Body of pancreas (tissue), 4 donors: ENCODE measurements at regions not wholly inside any gene's neighbourhood (a gene's known extent, or its start where the extent isn't known, plus 50 kb on each side); places are given as distances from the start of the nearest gene placed in this dataset.
A peak's percentile ranks its signal among the peaks of the same experiment; 100 is the strongest.

Experiments
- ATAC-seq: fragments of 150-250 bp; one replicate; pipeline ENCODE4 v1.9.1; 2016
- DNase-seq, 4 donors: peaks; one replicate each; pipeline ENCODE4 v3.0.0-alpha.2; 2019
- H3K27ac ChIP-seq, 4 donors: fragments of 200-600 bp; sonication (generic); 1 replicate in 3 of 4; 2 replicates in 1 of 4; pipeline versions ENCODE4 v1.5.1 to v1.6.1; 2016 to 2019; ENCODE audit warnings: mild to moderate bottlenecking in 1 of 4, mixed read lengths in 1 of 4, moderate library complexity in 1 of 4
- H3K27me3 ChIP-seq, 2 donors: fragments of 200-600 bp; sonication (generic); one replicate each; pipeline ENCODE4 v1.6.0; 2016; ENCODE audit warnings: mild to moderate bottlenecking in 1 of 2
- H3K36me3 ChIP-seq, 2 donors: fragments of 200-600 bp; sonication (generic); replicated peaks in 1 of 2; 2 replicates each; pipeline ENCODE4 v1.5.1; 2016; ENCODE audit warnings: low read depth in 2 of 2; ENCODE audit not compliant: insufficient read depth in 1 of 2
- H3K4me1 ChIP-seq: fragments of 200-600 bp; sonication (generic); one replicate; pipeline ENCODE4 v1.6.0; 2016
- H3K4me3 ChIP-seq, 2 donors: fragments of 200-600 bp; sonication (generic); 1 replicate in 1 of 2; 2 replicates in 1 of 2; pipeline ENCODE4 v1.5.1; 2016 to 2019
- H3K9me3 ChIP-seq, 3 donors: fragments of 200-600 bp; sonication (generic); 1 replicate in 2 of 3; 2 replicates in 1 of 3; pipeline ENCODE4 v1.5.1; 2016
- POLR2A ChIP-seq, 3 donors: fragments of 450-650 bp; IDR thresholded peaks; one replicate each; pipeline ENCODE4 v1.6.1; 2016; ENCODE audit warnings: antibody characterized with exemption in 3 of 3, mild to moderate bottlenecking in 2 of 3
- WGBS, 2 donors: methylation state at CpG; one replicate each; pipeline ENCODE4 v1.1.5; 2017; 5-methylcytosine and 5-hydroxymethylcytosine counted together
- intact Hi-C: fragments of 100-400 bp; cut with DNase I; formaldehyde crosslinking; loops from one replicate; pipeline ENCODE4 v1.15.1; 2023
- TF ChIP-seq, protein P1 (sequence below), 7 experiments: fragments of 450-650 bp in 4 of 7; fragments of 200-600 bp in 3 of 7; sonication (generic) in 3 of 7; IDR thresholded peaks; one replicate each; pipeline ENCODE4 v1.5.1; 2016 to 2019; ENCODE audit warnings: antibody characterized with exemption in 7 of 7

GRCh38 chr9:115657695-115658094 lies 495.9 kb upstream of the PAPPA start:
- H3K4me3 ChIP-seq: no peak overlapping the region
- DNase-seq: no peak
- no peak for ATAC-seq
- H3K9me3 ChIP-seq: no peaks in the 10 kb centered on the region
- no peaks in the 10 kb centered on the region for H3K4me1 ChIP-seq
- 51 to 64% methylated on average over 2 of the region's 2 CpGs for WGBS, 2 donors
- H3K27me3 ChIP-seq: no peaks in the 10 kb centered on the region
- intact Hi-C loops: no loop called here
- TF ChIP-seq, protein P1, sequence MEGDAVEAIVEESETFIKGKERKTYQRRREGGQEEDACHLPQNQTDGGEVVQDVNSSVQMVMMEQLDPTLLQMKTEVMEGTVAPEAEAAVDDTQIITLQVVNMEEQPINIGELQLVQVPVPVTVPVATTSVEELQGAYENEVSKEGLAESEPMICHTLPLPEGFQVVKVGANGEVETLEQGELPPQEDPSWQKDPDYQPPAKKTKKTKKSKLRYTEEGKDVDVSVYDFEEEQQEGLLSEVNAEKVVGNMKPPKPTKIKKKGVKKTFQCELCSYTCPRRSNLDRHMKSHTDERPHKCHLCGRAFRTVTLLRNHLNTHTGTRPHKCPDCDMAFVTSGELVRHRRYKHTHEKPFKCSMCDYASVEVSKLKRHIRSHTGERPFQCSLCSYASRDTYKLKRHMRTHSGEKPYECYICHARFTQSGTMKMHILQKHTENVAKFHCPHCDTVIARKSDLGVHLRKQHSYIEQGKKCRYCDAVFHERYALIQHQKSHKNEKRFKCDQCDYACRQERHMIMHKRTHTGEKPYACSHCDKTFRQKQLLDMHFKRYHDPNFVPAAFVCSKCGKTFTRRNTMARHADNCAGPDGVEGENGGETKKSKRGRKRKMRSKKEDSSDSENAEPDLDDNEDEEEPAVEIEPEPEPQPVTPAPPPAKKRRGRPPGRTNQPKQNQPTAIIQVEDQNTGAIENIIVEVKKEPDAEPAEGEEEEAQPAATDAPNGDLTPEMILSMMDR (IDR thresholded peaks at IDR 0.05): no peak
- no peak for TF ChIP-seq POLR2A (IDR thresholded peaks at IDR 0.05)
- no peaks in the 10 kb centered on the region for H3K36me3 ChIP-seq
- H3K27ac ChIP-seq: no peak overlapping the region

DNA sequence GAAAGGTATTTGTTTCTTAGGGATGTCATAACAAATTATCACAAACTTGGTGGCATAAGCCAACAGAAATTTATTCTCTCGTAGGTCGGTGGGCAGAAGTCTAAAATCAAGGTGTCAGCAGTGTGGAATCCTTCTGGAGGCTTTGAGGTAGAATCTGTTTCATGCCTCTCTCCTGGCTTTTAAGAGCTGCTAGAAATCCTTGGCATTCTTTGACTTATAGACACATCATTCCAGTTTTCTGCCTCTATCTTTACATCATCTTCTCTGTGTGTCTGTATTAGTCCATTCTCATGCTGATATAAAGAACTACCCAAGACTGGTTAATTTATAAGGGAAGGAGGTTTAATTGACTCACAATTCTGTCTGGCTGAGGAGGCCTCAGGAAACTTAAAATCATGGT lies 488.1 kb upstream of the PAPPA start:
- Histone ChIP-seq H3K4me3 (no peak overlapping the region), H3K27ac (no peak overlapping the region), H3K36me3 (no peaks in the 10 kb centered on the region), H3K4me1 (no peaks in the 10 kb centered on the region), H3K9me3 (no peaks in the 10 kb centered on the region), H3K27me3 (no peaks in the 10 kb centered on the region)
- intact Hi-C loops: no loop called here
- DNase-seq (no peak), ATAC-seq (no peak)
- TF ChIP-seq, protein P1 (IDR thresholded peaks at IDR 0.05): no peak
- WGBS, 2 donors: 58 to 64% methylated on average over 2 of the region's 2 CpGs

DNA sequence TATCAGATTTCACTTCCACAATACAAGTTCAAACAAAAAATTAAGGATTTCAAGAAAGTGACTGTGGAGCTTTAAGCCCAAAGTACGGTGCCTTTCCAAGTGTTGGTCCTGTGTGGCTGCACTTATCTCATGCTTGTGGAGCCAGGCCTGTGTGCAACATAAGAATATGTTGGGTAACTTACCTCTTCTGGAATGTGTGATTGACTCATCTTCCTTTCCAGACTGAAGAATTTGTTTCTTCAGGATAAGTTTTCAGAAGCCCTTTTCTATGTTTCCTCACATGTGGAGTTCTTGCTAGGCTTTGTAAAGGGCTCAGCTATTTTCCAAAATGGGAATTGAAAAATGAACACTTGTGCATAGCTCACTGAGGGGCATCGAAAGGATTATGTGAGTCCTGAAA lies 485.1 kb upstream of the PAPPA start:
- no peak for DNase-seq
- intact Hi-C loops: no loop called here
- TF ChIP-seq, protein P1 (IDR thresholded peaks at IDR 0.05): no peak
- TF ChIP-seq POLR2A (IDR thresholded peaks at IDR 0.05): no peak
- ATAC-seq: peak; percentile 35
- Histone ChIP-seq H3K4me1 (no peaks in the 10 kb centered on the region), H3K4me3 (no peak overlapping the region), H3K27me3 (no peaks in the 10 kb centered on the region), H3K36me3 (no peaks in the 10 kb centered on the region), H3K27ac (no peak overlapping the region), H3K9me3 (no peaks in the 10 kb centered on the region)
- 59 to 74% methylated on average over 2 of the region's 2 CpGs for WGBS, 2 donors

DNA sequence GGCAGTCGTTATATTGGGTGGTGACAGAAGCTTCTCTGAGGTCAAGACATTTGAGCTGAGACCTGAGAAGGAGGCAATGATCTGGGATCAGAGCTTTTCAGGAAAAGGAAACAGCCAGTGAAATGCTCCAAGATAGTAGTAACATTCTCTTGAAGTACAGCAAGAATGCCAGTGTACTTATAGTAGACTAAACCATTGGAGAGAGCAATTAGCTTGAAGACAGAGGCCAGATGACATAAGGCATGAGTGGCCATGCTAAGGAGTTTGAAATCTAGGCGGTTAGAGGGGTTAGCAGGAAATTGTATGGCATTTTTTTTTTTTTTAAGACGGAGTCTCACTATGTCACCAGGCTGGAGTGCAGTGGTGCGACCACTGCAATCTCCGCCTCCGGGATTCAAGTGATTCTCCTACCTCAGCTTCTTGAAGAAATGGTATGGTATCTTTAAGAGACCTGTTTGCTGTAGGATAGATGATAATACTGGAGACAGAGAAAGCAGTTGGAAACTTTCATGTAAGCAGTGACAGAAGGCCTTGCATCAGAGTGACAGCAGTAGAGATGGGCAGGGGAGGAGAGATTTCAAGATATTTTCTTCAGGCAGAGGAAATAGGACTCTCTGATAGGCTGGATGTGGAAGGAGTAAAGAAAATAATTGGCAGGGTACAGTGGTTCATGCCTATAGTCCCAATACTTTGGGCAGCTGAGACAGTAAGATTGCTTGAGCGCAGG lies 482.2 kb upstream of the PAPPA start:
- Histone ChIP-seq H3K27ac (no peak overlapping the region), H3K4me3 (no peak overlapping the region), H3K27me3 (no peaks in the 10 kb centered on the region), H3K36me3 (no peaks in the 10 kb centered on the region), H3K4me1 (no peaks in the 10 kb centered on the region), H3K9me3 (no peaks in the 10 kb centered on the region)
- WGBS, 2 donors: 69 to 80% methylated on average over 7 of the region's 7 CpGs
- ATAC-seq (no peak), DNase-seq (no peak)
- intact Hi-C loops: no loop called here
- no peak for TF ChIP-seq POLR2A (IDR thresholded peaks at IDR 0.05)
- TF ChIP-seq, protein P1 (IDR thresholded peaks at IDR 0.05): no peak

GRCh38 chr9:115671963-115672305 lies 481.7 kb upstream of the PAPPA start:
- H3K27me3 ChIP-seq: no peaks in the 10 kb centered on the region
- no peak for TF ChIP-seq POLR2A (IDR thresholded peaks at IDR 0.05)
- TF ChIP-seq, protein P1 (IDR thresholded peaks at IDR 0.05): no peak
- DNase-seq (no peak), ATAC-seq (no peak)
- intact Hi-C loops: no loop called here
- H3K9me3 ChIP-seq: no peaks in the 10 kb centered on the region
- H3K4me1 ChIP-seq: no peaks in the 10 kb centered on the region
- no peak overlapping the region for H3K4me3 ChIP-seq
- WGBS, 2 donors: 43 to 52% methylated on average over 1 of the region's 1 CpG
- H3K27ac ChIP-seq: no peak overlapping the region
- no peaks in the 10 kb centered on the region for H3K36me3 ChIP-seq
